Ishikawa (cell line): ENCODE measurements at regions not wholly inside any gene's neighbourhood (a gene's known extent, or its start where the extent isn't known, plus 50 kb on each side); places are given as distances from the start of the nearest gene placed in this dataset.

Experiments
- CEBPB ChIP-seq: IDR thresholded peaks from 2 replicates; pipeline ENCODE4 v1.6.1; 2012
- EGR1 ChIP-seq: IDR thresholded peaks from 2 replicates; pipeline ENCODE4 v1.6.1; 2012
- NFIC ChIP-seq: IDR thresholded peaks from 2 replicates; pipeline ENCODE4 v1.6.1; 2012
- ZBTB7A ChIP-seq: IDR thresholded peaks from 2 replicates; pipeline ENCODE4 v1.6.1; 2012; ENCODE audit warnings: low read depth
- TF ChIP-seq, protein P1 (sequence below): IDR thresholded peaks from 2 replicates; pipeline ENCODE4 v1.6.1; 2012

DNA sequence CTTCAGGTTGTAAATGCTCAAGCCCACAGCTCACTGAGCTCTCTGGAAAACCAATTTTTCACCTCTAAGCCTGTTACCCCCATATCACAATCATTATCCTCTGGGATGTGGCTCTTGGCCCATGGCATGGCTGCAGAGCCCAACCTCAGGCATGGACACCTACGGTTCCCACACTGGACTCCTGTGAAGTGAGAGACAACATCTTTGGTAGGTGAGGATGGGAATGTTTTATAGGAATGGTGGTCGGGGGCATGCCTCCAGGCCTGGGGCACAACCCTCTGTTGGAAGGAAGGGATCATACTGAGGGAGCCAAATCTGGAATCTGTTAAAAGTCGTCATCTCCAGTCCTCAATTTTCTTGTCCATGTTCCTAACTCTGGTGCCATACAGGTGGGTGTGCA lies 179.1 kb downstream of the FOXD2 start:
- TF ChIP-seq CEBPB (no peak), EGR1 (no peak), ZBTB7A (no peak), NFIC (no peak)
- TF ChIP-seq, protein P1, sequence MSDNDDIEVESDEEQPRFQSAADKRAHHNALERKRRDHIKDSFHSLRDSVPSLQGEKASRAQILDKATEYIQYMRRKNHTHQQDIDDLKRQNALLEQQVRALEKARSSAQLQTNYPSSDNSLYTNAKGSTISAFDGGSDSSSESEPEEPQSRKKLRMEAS: no peak
